Transverse colon (tissue), 4 donors: ENCODE measurements at regions not wholly inside any gene's neighbourhood (a gene's known extent, or its start where the extent isn't known, plus 50 kb on each side); places are given as distances from the start of the nearest gene placed in this dataset.

Experiments used
- CTCF ChIP-seq, 5 experiments: fragments of 200-600 bp in 3 of 5; fragments of 450-650 bp in 2 of 5; sonication (generic) in 3 of 5; IDR thresholded peaks; 1 replicate in 2 of 5; 2 replicates in 3 of 5; pipeline ENCODE4 v1.5.1; 2016 to 2017; ENCODE audit warnings: antibody characterized with exemption in 5 of 5, inconsistent platforms in 3 of 5, mild to moderate bottlenecking in 2 of 5, moderate library complexity in 1 of 5
- EP300 ChIP-seq: sonication (generic); formaldehyde crosslinking; IDR thresholded peaks from one replicate; pipeline ENCODE4 v1.6.1; 2017; ENCODE audit warnings: antibody characterized with exemption, low read depth
- POLR2A ChIP-seq: fragments of 450-650 bp; IDR thresholded peaks from one replicate; pipeline ENCODE4 v1.6.1; 2016; ENCODE audit warnings: antibody characterized with exemption, mild to moderate bottlenecking, moderate library complexity
- POLR2AphosphoS5 ChIP-seq, 3 donors: sonication (generic); formaldehyde crosslinking; IDR thresholded peaks; one replicate each; pipeline ENCODE4 v1.6.1; 2016; ENCODE audit warnings: antibody characterized with exemption in 3 of 3

- no peak for TF ChIP-seq POLR2AphosphoS5 (IDR thresholded peaks at IDR 0.05)
- no peak for TF ChIP-seq CTCF (IDR thresholded peaks at IDR 0.05)
- no peak for TF ChIP-seq POLR2A
- TF ChIP-seq EP300: no peak
Measured at GRCh38 chr2:118748245-118748885, 99.1 kb downstream of the EN1 start.
